CD4-positive, CD25-positive, alpha-beta regulatory T cell (primary cell): ENCODE measurements at regions not wholly inside any gene's neighbourhood (a gene's known extent, or its start where the extent isn't known, plus 50 kb on each side); places are given as distances from the start of the nearest gene placed in this dataset.

ENCODE experiments used
- ATAC-seq, 2 donors: fragments of 150-1000 bp; cut with Tn5 transposase; one replicate each; pipeline ENCODE4 v1.10.0; 2021; ENCODE audit warnings: low read depth in 2 of 2, moderate number of reproducible peaks in 2 of 2, moderate library complexity in 1 of 2
- DNase-seq, 3 donors: peaks; one replicate each; pipeline versions ENCODE4 v3.0.0 to v3.0.0-alpha.2; 2012 to 2022; ENCODE audit warnings: mixed read lengths in 1 of 3
- H3K27ac ChIP-seq: one replicate; pipeline ENCODE4 v1.7.0; 2013; ENCODE audit warnings: mild to moderate bottlenecking, low read length; ENCODE audit not compliant: insufficient read depth, poor library complexity, severe bottlenecking
- H3K27me3 ChIP-seq: one replicate; pipeline ENCODE4 v1.7.0; 2013; ENCODE audit warnings: low read length; ENCODE audit not compliant: control insufficient read depth, insufficient read depth
- H3K36me3 ChIP-seq: one replicate; pipeline ENCODE4 v1.7.0; 2013; ENCODE audit warnings: mild to moderate bottlenecking, low read length, moderate library complexity; ENCODE audit not compliant: control insufficient read depth, insufficient read depth
- H3K4me1 ChIP-seq: 2 replicates; pipeline ENCODE4 v1.7.0; 2013; ENCODE audit warnings: mild to moderate bottlenecking, low read length; ENCODE audit not compliant: insufficient read depth, control insufficient read depth, poor library complexity, severe bottlenecking
- H3K4me3 ChIP-seq: one replicate; pipeline ENCODE4 v1.7.0; 2013; ENCODE audit warnings: low read depth, mild to moderate bottlenecking, low read length, moderate library complexity
- H3K9me3 ChIP-seq, 2 experiments: 1 replicate in 1 of 2; 2 replicates in 1 of 2; pipeline ENCODE4 v1.7.0; 2013; ENCODE audit warnings: low read length in 2 of 2, mild to moderate bottlenecking in 1 of 2, moderate library complexity in 1 of 2; ENCODE audit not compliant: control insufficient read depth in 2 of 2
- H3K27ac Mint-ChIP-seq, 3 donors: one replicate each; pipeline ENCODE4 v1.8.0; 2020 to 2022; ENCODE audit warnings: mild to moderate bottlenecking in 3 of 3, mixed read lengths in 3 of 3, moderate library complexity in 2 of 3
- H3K27me3 Mint-ChIP-seq: one replicate; pipeline ENCODE4 v1.8.0; 2022; ENCODE audit warnings: mild to moderate bottlenecking, mixed read lengths
- H3K36me3 Mint-ChIP-seq: one replicate; pipeline ENCODE4 v1.8.0; 2020; ENCODE audit warnings: mixed read lengths
- H3K4me1 Mint-ChIP-seq, 4 donors: one replicate each; pipeline ENCODE4 v1.8.0; 2020 to 2022; ENCODE audit warnings: mixed read lengths in 4 of 4, mild to moderate bottlenecking in 1 of 4
- H3K4me3 Mint-ChIP-seq, 4 donors: one replicate each; pipeline ENCODE4 v1.8.0; 2020 to 2022; ENCODE audit warnings: mild to moderate bottlenecking in 4 of 4, mixed read lengths in 4 of 4, moderate library complexity in 3 of 4
- H3K9me3 Mint-ChIP-seq, 7 donors: one replicate each; pipeline ENCODE4 v1.8.0; 2020 to 2022; ENCODE audit warnings: mixed read lengths in 7 of 7, mild to moderate bottlenecking in 3 of 7, moderate library complexity in 2 of 7

- Mint-ChIP-seq H3K36me3 (no peaks in the 10 kb centered on the region), H3K27ac (no peak overlapping the region), H3K9me3 (no peaks in the 10 kb centered on the region), H3K4me1 (no peaks in the 10 kb centered on the region), H3K27me3 (no peaks in the 10 kb centered on the region), H3K4me3 (no peak overlapping the region)
- ATAC-seq, result no peak
- DNase-seq, result no peak
- Histone ChIP-seq H3K9me3 (no peaks in the 10 kb centered on the region), H3K36me3 (no peaks in the 10 kb centered on the region), H3K27ac (no peak overlapping the region), H3K4me3 (no peak overlapping the region), H3K27me3 (no peaks in the 10 kb centered on the region), H3K4me1 (no peaks in the 10 kb centered on the region)
Observed at GRCh38 chr2:16397681-16398475, 267.8 kb downstream of the CYRIA start.

DNA sequence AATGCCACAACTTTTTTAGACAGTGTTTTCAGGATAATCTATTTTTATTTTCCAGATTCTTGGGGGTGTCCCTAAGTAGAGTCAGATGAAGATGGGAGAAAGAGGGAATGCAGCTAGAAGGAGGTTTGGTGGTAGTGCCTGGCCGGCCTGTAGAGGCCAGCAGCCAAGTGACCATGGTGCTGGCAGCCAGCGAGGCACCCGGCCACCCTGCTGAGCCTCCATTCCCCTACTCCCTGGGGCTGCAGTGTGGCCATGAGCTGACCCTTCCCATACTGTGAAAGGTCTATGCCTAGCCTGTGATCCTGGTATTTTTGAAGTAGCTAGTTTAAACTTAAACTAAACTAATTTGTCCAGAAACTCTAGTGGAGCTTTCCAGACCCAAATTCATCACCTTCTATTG lies 268.6 kb downstream of the CYRIA start:
- Mint-ChIP-seq H3K27ac (no peak overlapping the region), H3K4me1 (no peaks in the 10 kb centered on the region), H3K36me3 (no peaks in the 10 kb centered on the region), H3K9me3 (no peaks in the 10 kb centered on the region), H3K27me3 (no peaks in the 10 kb centered on the region), H3K4me3 (no peak overlapping the region)
- Histone ChIP-seq H3K36me3 (no peaks in the 10 kb centered on the region), H3K4me3 (no peak overlapping the region), H3K27me3 (no peaks in the 10 kb centered on the region), H3K9me3 (no peaks in the 10 kb centered on the region), H3K27ac (no peak overlapping the region), H3K4me1 (no peaks in the 10 kb centered on the region)
- no peak for DNase-seq
- no peak for ATAC-seq

DNA sequence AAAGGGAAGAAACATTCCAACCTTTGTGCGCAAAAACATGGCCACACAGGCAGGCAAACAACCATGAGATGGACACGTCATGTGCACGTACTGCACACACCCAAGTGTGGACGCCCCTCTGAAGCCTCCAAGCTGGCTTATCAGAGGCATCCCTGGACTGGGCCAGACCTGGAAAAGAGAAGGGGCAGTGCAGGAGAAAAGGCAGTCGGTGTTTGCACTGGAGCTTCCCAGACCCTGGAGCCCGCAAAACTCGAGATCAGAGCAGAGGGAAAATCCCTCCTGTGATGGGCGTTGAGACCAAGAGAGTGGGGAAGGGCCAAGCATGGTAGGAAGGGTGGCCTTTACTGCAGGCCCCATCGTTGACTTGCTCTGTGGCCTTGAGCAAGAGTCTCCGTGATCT lies 269.5 kb downstream of the CYRIA start:
- Mint-ChIP-seq H3K36me3 (no peaks in the 10 kb centered on the region), H3K4me1 (no peaks in the 10 kb centered on the region), H3K4me3 (no peak overlapping the region), H3K27me3 (no peaks in the 10 kb centered on the region), H3K27ac (no peak overlapping the region), H3K9me3 (peaks cover 0 to 2% (median 0%) of the 10 kb centered on the region in 7 donors)
- Histone ChIP-seq H3K27me3 (no peaks in the 10 kb centered on the region), H3K4me1 (no peaks in the 10 kb centered on the region), H3K27ac (no peak overlapping the region), H3K36me3 (no peaks in the 10 kb centered on the region), H3K4me3 (no peak overlapping the region), H3K9me3 (no peaks in the 10 kb centered on the region)
- DNase-seq, result no peak
- ATAC-seq, result no peak

DNA sequence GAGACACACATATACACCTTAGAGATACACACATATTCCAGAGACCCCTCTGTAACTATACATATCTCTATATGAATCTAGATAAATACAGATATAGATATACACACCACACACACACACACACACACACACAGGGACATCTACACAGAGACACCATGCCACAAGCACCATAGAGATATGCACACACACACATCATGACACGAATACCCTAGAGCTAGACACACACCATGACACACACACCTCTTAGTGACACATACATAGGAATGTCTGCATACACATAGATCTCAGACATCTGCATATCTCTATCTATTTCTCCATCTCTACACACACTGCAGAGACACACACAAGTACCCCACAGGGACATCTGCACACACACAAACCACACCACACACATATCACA lies 270.0 kb downstream of the CYRIA start:
- Mint-ChIP-seq H3K9me3 (peaks cover 0 to 2% (median 0%) of the 10 kb centered on the region in 7 donors), H3K4me1 (no peaks in the 10 kb centered on the region), H3K36me3 (no peaks in the 10 kb centered on the region), H3K4me3 (no peak overlapping the region), H3K27me3 (no peaks in the 10 kb centered on the region), H3K27ac (no peak overlapping the region)
- Histone ChIP-seq H3K4me1 (no peaks in the 10 kb centered on the region), H3K9me3 (no peaks in the 10 kb centered on the region), H3K4me3 (no peak overlapping the region), H3K27me3 (no peaks in the 10 kb centered on the region), H3K36me3 (no peaks in the 10 kb centered on the region), H3K27ac (no peak overlapping the region)
- ATAC-seq (no peak), DNase-seq (no peak)

DNA sequence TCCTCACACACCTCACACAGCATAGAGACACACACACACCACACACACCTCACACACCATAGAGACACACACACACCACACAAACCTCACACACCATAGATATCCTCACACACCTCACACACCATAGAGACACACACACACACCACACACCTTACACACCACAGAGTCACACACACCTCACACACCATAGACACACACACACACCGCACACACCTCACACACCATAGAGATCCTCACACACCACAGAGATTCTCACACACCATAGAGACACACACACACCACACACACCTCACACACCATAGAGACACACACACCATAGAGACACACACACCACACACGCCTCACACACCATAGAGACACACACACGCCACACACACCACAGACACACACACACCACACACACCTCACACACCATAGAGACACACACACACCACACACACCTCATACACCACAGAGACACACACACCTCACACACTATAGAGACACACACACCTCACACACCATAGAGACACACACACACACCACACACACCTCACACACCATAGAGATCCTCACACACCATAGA lies 270.6 kb downstream of the CYRIA start:
- DNase-seq (no peak), ATAC-seq (no peak)
- Histone ChIP-seq H3K4me1 (no peaks in the 10 kb centered on the region), H3K4me3 (no peak overlapping the region), H3K27ac (no peak overlapping the region), H3K9me3 (no peaks in the 10 kb centered on the region), H3K36me3 (no peaks in the 10 kb centered on the region), H3K27me3 (no peaks in the 10 kb centered on the region)
- Mint-ChIP-seq H3K4me1 (no peaks in the 10 kb centered on the region), H3K27me3 (no peaks in the 10 kb centered on the region), H3K9me3 (peaks cover 0 to 2% (median 0%) of the 10 kb centered on the region in 7 donors), H3K27ac (no peak overlapping the region), H3K36me3 (no peaks in the 10 kb centered on the region), H3K4me3 (no peak overlapping the region)

- Mint-ChIP-seq H3K4me1 (no peaks in the 10 kb centered on the region), H3K27ac (no peak overlapping the region), H3K27me3 (no peaks in the 10 kb centered on the region), H3K36me3 (no peaks in the 10 kb centered on the region), H3K4me3 (no peak overlapping the region), H3K9me3 (peaks cover 0 to 2% (median 0%) of the 10 kb centered on the region in 7 donors)
- Histone ChIP-seq H3K9me3 (no peaks in the 10 kb centered on the region), H3K27me3 (no peaks in the 10 kb centered on the region), H3K27ac (no peak overlapping the region), H3K4me3 (no peak overlapping the region), H3K4me1 (no peaks in the 10 kb centered on the region), H3K36me3 (no peaks in the 10 kb centered on the region)
- ATAC-seq (no peak), DNase-seq (no peak)
Observed at GRCh38 chr2:16394072-16394985, 271.3 kb downstream of the CYRIA start.

DNA sequence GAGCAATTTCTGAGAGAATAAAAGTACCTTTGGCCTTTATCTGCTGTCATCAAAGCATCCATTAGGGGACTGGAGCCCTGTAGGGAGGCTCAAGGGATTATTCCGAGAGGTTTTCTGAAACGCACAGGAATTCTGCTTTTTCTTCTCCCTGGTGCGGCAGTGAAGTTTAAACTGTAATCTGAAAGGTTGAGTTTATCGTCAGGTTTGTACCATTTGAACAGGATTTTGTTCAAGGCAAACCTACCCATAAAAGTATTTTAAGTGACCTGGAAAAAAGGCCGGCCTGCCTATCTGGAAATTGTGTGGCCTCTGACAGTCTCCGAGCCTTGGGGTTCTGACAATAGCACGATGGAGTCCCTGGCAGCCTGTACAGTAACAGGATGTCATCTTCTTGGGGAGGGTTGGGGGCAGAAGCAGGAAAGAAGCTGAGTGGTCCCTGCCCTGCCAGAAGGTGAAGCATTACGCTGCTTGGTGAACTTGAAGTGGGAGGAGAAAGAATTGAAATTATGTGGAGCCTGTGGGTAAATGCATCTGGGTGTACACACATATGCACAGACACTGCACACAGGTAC lies 272.0 kb downstream of the CYRIA start:
- H3K36me3 Mint-ChIP-seq, result no peaks in the 10 kb centered on the region
- H3K27ac Mint-ChIP-seq, result no peak overlapping the region
- no peaks in the 10 kb centered on the region for H3K27me3 Mint-ChIP-seq
- H3K4me1 ChIP-seq, result no peaks in the 10 kb centered on the region
- peaks cover 0 to 2% (median 0%) of the 10 kb centered on the region in 7 donors for H3K9me3 Mint-ChIP-seq
- H3K27me3 ChIP-seq, result no peaks in the 10 kb centered on the region
- no peak overlapping the region for H3K4me3 ChIP-seq
- H3K9me3 ChIP-seq, result no peaks in the 10 kb centered on the region
- H3K27ac ChIP-seq, result no peak overlapping the region
- H3K4me3 Mint-ChIP-seq, result no peak overlapping the region
- no peak for ATAC-seq
- no peaks in the 10 kb centered on the region for H3K4me1 Mint-ChIP-seq
- no peaks in the 10 kb centered on the region for H3K36me3 ChIP-seq
- DNase-seq, result no peak
